Bronchial epithelial cell (primary cell): ENCODE measurements at regions not wholly inside any gene's neighbourhood (a gene's known extent, or its start where the extent isn't known, plus 50 kb on each side); places are given as distances from the start of the nearest gene placed in this dataset.
A peak's percentile ranks its signal among the peaks of the same experiment; 100 is the strongest.

ENCODE experiments used
- DNase-seq: peaks from one replicate; pipeline ENCODE4 v3.0.0-alpha.2; 2010; ENCODE audit warnings: low read depth
- FAIRE-seq: peaks from 2 replicates; lab custom pipeline; 2011; peaks lifted over from hg19 to GRCh38; lab: Jason Lieb, UNC
- H3K27me3 ChIP-seq: 2 replicates; pipeline ENCODE4 v1.5.1; 2011; ENCODE audit warnings: low read length; ENCODE audit not compliant: control insufficient read depth, insufficient read depth
- H3K36me3 ChIP-seq: 2 replicates; pipeline ENCODE4 v1.5.1; 2011; ENCODE audit warnings: low read length; ENCODE audit not compliant: control insufficient read depth, insufficient read depth
- H3K4me3 ChIP-seq: 2 replicates; pipeline ENCODE4 v1.5.1; 2011; ENCODE audit warnings: mild to moderate bottlenecking, low read depth, low read length, control low read depth
- TF ChIP-seq, protein P1 (sequence below): IDR thresholded peaks from 2 replicates; pipeline ENCODE4 v1.5.1; 2011; ENCODE audit warnings: mild to moderate bottlenecking, moderate library complexity, low read length, control low read depth, inconsistent platforms; ENCODE audit not compliant: insufficient read depth, severe bottlenecking

DNA sequence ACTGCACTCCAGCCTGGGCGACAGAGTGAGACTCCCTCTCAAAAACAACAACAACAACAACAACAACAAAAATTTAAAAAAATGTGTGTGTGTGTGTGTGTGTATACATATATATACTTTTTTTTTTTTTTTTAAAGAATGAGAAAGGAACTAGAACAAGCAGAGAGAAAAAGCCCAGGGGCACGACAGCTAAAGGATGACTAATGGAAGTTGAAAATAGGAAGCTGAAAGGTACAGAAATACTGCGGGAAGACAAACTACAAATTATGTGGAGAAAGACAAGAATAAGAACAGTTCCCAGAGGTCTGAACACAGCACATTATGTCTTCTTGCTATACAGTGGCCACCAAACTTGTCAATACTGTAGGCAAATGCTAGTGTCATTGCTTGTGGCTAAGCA lies 141.9 kb upstream of the PRSS1 start:
- H3K36me3 ChIP-seq = no peaks in the 10 kb centered on the region
- DNase-seq = peak; percentile 10
- FAIRE-seq = no peak

DNA sequence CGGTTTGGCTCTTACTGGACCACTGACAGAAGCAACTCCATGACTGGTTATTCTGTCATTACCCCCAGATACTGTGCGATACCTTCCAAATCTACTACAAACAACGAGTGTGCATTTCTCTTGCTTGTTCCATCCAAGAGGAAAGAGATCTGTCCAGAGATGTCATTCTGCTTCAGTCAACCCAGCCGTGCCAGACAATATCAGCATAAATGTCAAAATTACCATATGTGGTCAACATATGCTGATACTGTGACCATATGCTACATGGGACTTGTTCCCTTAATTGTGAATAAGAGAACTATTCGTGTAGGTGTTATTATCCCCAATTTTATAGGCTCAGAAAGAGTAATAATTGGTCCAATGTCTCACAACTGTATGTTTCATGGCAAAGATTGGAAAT lies 143.2 kb upstream of the PRSS1 start:
- no peaks in the 10 kb centered on the region for H3K36me3 ChIP-seq
- H3K27me3 ChIP-seq = peaks cover 2% of the 10 kb centered on the region
- no peak for FAIRE-seq
- TF ChIP-seq, protein P1, sequence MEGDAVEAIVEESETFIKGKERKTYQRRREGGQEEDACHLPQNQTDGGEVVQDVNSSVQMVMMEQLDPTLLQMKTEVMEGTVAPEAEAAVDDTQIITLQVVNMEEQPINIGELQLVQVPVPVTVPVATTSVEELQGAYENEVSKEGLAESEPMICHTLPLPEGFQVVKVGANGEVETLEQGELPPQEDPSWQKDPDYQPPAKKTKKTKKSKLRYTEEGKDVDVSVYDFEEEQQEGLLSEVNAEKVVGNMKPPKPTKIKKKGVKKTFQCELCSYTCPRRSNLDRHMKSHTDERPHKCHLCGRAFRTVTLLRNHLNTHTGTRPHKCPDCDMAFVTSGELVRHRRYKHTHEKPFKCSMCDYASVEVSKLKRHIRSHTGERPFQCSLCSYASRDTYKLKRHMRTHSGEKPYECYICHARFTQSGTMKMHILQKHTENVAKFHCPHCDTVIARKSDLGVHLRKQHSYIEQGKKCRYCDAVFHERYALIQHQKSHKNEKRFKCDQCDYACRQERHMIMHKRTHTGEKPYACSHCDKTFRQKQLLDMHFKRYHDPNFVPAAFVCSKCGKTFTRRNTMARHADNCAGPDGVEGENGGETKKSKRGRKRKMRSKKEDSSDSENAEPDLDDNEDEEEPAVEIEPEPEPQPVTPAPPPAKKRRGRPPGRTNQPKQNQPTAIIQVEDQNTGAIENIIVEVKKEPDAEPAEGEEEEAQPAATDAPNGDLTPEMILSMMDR = no peak
- no peak for DNase-seq
- no peak overlapping the region for H3K4me3 ChIP-seq

More for the DNA sequence above, 141.9 kb upstream of the PRSS1 start:
- peaks cover 2% of the 10 kb centered on the region for H3K27me3 ChIP-seq
- TF ChIP-seq, protein P1 = no peak
- no peak overlapping the region for H3K4me3 ChIP-seq

GRCh38 chr7:142604671-142605070 lies 144.6 kb upstream of the PRSS1 start:
- H3K4me3 ChIP-seq = no peak overlapping the region
- peaks cover 2% of the 10 kb centered on the region for H3K27me3 ChIP-seq
- TF ChIP-seq, protein P1 = no peak
- no peak for FAIRE-seq
- H3K36me3 ChIP-seq = no peaks in the 10 kb centered on the region
- DNase-seq = no peak

DNA sequence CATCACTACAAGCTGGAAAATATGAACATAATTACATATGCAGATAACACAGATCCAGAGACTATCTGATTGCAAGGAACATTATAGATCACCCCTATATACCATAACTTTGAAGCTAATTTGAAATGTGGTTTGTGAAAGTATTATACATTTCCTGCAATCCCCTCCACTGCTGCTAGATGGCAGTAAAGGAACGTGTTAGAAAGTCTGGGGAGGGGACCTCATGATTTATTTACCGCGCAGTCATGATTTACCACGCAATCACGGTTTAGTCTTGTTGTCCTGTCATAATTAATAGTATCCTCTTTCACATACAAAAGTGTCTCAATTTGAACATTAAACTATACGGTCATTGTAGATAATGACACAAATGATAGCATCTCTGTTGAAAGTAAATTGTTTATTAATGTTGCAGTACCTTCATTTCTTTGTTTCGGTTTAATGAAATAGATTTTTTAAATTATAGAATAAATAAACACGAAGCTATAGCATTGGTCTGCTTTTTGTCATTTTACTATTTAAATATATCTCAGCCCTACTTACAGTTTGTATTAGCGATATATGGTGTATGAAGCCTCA lies 145.3 kb upstream of the PRSS1 start:
- Histone ChIP-seq H3K36me3 (no peaks in the 10 kb centered on the region), H3K27me3 (no peaks in the 10 kb centered on the region), H3K4me3 (no peak overlapping the region)
- FAIRE-seq (no peak), DNase-seq (peak; percentile 50)
- TF ChIP-seq, protein P1 = peak; percentile 66

- no peak overlapping the region for H3K4me3 ChIP-seq
- H3K36me3 ChIP-seq = no peaks in the 10 kb centered on the region
- FAIRE-seq (no peak), DNase-seq (no peak)
- H3K27me3 ChIP-seq = peaks cover 2% of the 10 kb centered on the region
- TF ChIP-seq, protein P1 = no peak
Measured at GRCh38 chr7:142602756-142603155, 146.5 kb upstream of the PRSS1 start.

- no peaks in the 10 kb centered on the region for H3K36me3 ChIP-seq
- no peak overlapping the region for H3K4me3 ChIP-seq
- TF ChIP-seq, protein P1 = no peak
- FAIRE-seq (no peak), DNase-seq (no peak)
- peaks cover 2% of the 10 kb centered on the region for H3K27me3 ChIP-seq
Measured at GRCh38 chr7:142602183-142602582, 147.1 kb upstream of the PRSS1 start.
